ENCODE measurements at regions not wholly inside any gene's neighbourhood (a gene's known extent, or its start where the extent isn't known, plus 50 kb on each side); places are given as distances from the start of the nearest gene placed in this dataset.
"Not testable (repeated sequence)": the region's sequence is repeated elsewhere in the genome, so short reads cannot be mapped to it uniquely, and the experiment has no call there.

DNA sequence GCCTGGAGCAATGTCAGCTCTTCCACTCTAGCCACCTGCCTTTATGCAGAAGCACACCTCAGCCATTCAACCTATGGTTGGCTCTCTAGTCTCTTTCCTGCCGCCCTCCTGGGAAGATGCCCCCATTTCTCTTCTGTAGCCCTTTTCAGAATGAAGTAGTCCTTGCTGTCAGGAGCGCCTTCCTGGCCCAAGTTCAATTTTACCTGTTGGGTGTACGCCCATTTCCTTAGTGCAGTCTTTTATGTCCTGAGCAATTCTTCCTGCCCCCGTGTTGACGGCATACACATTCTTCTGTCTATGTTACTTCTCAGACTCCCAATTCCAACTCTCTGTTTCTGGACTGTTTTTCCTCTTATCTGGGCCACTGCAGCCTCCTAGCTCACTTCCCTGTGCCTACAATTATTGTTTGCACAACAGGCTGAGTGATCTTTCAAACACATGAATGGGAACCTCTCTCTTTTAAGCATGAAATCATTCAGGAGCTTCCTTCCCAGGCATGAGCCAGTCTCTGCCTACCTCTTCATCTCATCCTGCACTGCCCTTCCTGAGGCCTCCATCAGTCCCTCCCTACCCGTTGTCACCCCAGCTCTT is 389.2 kb downstream of the CD83 start:
- no peak for DNase-seq

DNA sequence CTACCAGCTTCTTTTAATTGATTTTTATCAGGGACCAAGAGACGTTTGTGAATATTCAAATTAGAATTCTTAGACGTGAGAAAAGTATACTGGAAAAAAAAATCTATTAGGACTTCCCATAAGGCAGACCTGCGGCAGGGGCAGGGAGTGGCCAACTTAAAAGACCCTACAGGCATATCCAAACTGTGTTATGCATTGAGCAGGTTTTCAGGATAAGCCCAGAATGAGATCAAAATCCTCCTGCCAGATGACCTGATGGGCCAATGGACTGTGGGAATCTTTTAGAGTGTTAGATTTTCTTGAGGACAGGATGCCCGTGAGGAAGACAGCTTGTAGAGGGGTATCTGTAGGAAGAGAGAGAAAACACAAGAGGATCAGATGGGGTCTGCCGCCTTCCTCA is 391.5 kb downstream of the CD83 start:
- DNase-seq: no peak

DNA sequence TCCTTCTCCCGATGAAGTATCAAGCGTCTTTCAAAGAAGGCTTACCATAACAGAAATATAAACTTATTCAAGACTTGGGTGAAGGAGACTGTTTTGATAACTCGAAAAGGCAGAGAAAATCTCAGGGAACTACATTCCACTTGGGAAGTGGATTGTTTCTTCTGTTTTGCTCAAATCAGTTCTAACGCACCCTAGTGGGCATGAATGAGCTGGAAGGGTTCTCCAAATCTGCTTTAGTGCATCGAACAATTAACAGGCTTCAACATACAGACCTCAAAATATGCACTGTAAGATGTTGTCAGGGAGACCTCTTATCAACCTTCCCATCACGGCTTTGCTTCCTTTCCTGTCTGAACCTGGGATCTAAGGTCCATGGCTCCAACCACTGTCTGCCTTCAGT is 392.5 kb downstream of the CD83 start:
- DNase-seq: no peak

DNA sequence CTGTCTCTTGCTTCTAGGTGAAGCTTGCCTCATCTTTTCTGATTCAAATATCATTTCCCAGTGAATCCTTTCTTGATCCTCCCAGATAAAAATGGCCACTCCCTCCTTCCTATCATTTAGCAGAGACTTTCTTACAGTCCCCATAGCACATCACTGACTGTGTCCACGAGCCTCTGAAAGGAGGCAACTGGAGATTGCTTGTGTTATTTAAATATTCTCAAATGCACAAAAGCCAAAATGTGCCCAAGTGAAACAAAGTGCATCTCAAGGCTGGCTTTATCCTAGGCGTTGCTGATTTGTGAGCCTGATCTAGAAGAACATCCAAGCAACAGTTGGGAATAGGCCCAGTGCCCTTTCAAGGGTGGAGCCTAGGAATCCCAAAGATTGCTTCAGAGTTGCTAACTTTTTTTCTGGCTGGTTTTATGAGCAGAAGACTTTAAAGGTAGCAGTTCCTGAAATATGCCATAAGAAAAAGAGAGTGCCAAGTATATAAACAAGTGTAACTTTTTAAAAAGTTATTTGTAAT is 393.6 kb downstream of the CD83 start:
- no peak for DNase-seq

DNA sequence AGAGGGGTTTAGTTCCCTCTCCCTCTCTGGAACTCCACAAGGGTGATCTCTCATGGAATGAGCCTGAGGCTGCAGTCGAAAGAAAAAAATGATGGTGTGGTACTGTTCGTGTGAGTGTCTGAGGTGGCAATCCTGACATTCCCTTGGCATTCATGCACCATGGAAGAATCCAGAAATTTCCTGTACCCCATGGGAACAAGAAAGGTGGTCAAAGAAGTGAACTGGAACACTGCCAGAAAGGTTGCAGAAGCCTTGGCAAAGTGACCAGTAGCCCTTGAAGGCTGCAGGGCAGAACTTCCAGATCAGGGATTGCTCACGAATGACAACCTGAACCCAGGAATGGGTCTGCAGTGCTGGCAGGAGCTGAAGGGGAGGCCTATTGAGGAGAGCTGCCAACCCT is 394.7 kb downstream of the CD83 start:
- no peak for DNase-seq

- DNase-seq: no peak
These were observed 396.2 kb downstream of the CD83 start for GRCh38 chr6:14513496-14514393.

- no peak for DNase-seq
These were observed 399.4 kb downstream of the CD83 start for GRCh38 chr6:14516956-14517355.

DNA sequence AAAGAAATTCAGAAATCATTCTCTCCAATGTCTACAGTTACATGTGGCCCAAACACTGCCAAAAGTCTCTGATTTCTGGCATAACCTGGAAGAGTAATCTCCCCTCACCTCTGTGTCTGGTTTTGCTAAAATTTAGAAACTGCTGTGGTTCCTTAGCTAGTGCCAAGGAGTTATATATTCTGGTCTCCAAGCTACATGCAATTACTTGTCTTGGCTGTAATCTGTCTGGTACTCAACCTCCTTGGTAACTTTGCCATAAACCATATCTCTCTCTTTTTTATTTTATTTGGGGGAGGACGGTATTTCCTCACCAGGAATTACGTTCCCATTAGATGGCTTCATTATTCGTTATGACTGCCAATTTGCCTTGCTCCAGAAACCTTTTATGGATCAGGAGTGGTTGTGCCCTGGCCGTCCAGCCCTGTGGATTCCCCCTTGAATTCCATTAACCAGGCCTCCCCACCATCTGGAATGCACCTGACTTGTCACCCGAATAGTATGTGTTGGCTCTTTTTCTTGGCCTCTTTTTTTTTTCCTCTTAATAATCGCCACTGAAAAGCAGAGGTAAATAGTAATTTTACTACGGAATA is 400.0 kb downstream of the CD83 start:
- no peak for DNase-seq

GRCh38 chr6:14518515-14519217 is 401.1 kb downstream of the CD83 start:
- DNase-seq: no peak

DNA sequence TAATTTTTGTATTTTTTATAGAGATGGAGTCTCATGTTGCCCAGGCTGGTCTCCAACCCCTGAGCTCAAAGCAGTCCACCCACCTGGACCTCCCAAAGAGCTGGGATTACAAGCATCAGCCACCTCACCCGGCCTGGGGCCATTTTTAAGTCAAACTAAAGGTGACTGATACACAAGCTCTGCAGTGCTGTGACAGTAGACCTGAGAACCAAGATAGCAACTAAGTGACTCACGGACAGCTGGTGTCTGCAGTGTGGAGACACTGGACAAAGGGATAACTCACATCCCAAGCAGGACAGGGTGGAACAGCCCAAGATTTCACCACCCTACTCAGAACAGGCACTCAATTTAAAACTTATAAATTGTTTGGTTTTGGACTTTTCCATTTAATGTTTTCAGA is 402.5 kb downstream of the CD83 start:
- no peak for DNase-seq

DNA sequence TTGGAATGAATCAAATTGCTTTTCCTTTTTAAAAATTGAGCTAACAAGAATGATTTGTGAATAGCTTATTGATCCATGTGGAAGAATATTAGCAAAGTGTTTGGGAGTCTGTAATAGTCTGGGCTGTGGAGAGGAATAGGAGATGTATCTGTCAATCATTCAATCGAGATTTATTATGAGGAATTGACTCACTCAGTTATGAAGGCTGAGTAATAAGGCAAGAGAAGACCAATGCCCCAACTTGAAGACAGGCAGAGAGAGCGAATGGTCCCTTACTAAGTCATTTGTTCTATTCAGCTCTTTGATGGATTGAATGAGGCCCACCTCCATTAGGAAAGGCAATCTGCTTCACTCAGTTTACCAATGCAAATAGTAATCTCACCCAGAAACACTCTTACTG is 403.0 kb downstream of the CD83 start:
- no peak for DNase-seq

DNA sequence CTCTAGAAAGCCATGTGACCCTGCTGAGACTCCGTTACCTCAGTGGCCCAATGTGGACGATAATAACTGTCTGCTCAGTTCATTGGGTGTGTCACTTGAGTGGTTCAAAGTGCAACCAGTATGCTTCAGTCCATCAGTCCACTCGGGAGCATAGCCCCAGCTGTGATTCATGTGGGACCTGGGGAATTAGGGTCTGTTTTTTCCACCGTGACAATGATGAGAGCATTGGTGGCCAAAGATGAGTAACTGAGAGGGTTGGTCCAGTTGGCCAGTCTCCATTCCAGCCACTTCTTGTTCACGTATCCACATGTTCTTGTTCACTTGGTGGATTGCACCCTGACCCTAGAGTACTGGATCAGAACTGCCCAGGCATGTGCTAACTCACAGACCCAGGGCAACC is 403.6 kb downstream of the CD83 start:
- no peak for DNase-seq

GRCh38 chr6:14521861-14522260 is 404.3 kb downstream of the CD83 start:
- not testable (repeated sequence) for DNase-seq

- no peak for DNase-seq
These were observed 406.7 kb downstream of the CD83 start for GRCh38 chr6:14524319-14524718.

GRCh38 chr6:14530385-14530784 is 412.8 kb downstream of the CD83 start:
- no peak for DNase-seq

- DNase-seq: no peak
These were observed 415.9 kb downstream of the CD83 start for GRCh38 chr6:14533446-14533845.

- DNase-seq: no peak
These were observed 419.5 kb downstream of the CD83 start for GRCh38 chr6:14537030-14537429.

- DNase-seq: no peak
These were observed 422.7 kb downstream of the CD83 start for GRCh38 chr6:14540276-14540675.

DNA sequence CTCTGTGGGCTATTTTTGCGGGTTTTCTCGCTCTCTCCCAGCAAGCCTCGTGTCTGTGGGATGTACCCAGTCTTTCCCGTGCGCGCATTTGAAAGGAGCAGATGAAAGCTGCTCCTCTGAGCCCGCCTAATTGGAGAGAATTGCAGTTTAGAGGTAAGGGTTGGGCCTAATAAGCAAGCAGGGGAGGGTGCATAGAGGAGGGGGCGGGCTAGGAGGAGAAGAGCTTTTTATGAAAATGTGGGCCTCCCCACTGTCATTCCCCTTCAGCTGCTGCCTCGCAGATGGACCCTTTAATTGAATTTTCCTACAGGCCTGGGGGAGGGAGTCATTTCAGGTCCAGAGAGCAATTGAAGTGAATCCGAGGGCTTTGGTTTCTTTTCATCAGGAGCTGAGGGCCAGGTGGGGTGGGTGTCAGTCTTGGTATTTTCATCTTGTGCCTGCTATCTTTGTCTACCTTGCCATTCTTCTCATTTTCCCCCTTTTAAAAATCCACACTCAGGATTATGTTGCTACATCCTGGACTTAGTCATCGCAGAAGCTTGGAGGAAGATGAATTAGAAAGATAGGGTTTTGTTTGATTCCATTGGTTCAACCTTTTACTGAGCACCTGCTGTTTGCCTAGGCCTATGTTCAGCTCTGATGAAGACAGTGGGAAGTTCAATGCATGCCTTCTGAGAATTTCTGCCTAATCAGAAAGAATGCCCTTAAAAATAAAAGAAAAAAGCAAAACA is 423.4 kb downstream of the CD83 start:
- no peak for DNase-seq

DNA sequence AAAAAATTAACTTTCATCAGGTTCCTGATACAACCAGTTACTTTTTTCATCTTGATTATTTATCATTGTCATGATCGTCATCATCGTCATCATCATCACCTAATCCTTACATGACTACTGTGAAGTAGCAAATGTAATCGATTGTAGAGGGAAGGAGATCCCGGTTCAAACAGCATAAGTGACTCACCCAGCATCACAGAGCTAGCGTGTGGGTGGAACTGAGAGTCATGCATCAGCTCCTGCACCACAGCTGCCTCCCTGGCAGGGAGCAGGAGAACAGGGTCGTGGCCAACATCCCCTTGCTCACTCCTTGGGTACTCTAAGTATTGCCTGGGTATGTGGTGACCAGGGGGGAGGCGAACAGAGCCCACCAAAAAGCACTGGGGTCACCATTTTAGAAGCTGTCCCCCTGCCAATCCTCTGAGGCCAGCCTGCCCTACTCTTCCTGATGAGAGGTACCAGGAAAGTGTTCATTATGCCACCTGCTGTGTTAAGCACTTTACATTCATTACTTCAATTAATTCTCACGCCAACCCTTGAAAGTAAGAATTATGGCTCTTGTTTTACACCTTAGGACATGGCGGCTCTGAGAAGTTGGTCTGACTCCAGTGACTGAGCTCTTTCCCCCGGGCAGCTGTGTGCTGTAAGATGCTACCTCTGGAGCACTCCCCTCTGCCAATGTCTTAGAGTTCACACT is 425.2 kb downstream of the CD83 start:
- DNase-seq: peak; percentile 70

DNA sequence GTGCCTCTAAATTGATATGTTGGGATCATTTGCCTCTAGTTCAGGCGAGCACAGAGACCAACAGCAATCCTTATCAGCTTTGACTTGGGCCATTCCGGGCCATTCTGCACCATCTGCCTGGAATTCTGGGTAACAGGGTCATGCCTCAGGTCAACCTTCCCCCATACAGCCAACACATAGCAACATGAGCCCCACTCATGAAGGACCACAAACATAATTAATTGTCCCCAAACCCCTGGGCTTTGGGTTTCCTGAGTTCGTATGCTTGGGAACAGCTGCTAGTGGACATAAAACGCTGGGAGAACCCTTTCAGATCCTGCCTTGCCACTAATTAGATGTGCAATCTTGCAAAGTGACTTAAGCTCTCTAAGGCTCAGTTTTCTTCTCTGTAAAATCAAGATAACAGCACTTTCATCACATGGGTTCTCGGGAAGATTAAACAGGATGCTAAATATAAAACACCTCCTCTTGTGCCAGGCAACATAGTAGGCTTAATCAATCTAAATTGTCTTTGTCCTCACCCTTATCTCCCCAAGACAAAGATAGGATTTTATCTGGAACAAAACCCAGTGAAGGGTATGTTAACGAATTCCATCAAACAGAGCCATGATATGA is 426.5 kb downstream of the CD83 start:
- DNase-seq: no peak

DNA sequence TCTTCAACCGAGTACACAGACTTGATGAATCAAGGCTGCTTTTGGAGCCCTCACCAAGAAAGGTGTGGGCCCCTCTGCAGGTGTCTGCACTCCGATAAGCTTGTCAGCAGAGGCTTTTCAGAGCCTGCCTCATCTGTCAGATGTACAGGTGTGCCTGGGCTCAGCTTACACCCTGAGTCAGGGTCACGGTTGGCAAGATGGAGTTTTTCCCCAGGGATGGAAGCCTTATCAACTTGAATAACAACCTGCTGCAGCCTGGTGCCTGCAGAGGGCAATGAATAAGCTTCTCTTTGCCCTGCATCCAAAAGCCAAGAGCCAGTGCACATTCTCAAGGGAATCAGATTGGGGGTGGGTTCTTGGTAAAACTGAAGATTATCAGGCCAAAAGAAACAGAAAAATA is 427.1 kb downstream of the CD83 start:
- no peak for DNase-seq
